ENCODE measurements at regions not wholly inside any gene's neighbourhood (a gene's known extent, or its start where the extent isn't known, plus 50 kb on each side); places are given as distances from the start of the nearest gene placed in this dataset.

DNA sequence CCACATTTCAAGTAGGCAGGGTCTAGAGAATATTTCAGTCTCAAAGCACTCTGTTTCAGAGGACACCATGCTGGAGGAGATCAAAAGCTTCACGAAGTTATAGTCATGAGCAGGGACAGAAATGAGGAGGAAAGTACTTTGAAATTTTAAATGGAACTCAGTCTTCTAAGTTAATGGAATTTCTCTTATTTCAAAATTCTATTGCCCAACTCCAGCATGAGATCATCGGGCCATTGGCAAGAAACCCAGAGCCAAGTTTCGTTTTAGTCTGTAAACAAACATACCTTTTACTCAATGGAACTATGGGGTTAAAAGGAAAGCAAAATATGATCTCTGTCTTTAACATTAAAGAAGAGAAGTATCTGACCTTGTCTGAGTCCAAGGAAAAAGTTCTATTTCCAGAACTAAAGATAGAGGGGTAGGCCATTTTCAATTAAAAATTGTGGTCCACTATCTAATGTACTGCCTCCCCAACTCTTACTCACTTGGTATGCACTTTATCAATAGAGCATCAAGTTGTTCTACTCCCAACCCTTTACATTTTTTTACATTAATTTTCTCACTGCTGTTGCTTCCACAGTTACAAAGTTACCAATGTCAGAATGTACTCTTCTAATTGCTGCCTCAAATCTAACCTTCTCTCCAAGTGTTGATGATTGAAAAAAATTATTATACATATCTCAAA lies 235.3 kb upstream of the NRSN1 start:
- Mint-ChIP-seq H3K27ac (no peak overlapping the region), H3K4me3 (no peak overlapping the region), H3K9me3 (peaks cover 0 to 8% (median 5%) of the 10 kb centered on the region in 6 donors), H3K36me3 (no peaks in the 10 kb centered on the region), H3K4me1 (no peaks in the 10 kb centered on the region), H3K27me3 (ENCODE audit: low read depth in 3 of 3) (no peaks in the 10 kb centered on the region)
- no peak for DNase-seq

DNA sequence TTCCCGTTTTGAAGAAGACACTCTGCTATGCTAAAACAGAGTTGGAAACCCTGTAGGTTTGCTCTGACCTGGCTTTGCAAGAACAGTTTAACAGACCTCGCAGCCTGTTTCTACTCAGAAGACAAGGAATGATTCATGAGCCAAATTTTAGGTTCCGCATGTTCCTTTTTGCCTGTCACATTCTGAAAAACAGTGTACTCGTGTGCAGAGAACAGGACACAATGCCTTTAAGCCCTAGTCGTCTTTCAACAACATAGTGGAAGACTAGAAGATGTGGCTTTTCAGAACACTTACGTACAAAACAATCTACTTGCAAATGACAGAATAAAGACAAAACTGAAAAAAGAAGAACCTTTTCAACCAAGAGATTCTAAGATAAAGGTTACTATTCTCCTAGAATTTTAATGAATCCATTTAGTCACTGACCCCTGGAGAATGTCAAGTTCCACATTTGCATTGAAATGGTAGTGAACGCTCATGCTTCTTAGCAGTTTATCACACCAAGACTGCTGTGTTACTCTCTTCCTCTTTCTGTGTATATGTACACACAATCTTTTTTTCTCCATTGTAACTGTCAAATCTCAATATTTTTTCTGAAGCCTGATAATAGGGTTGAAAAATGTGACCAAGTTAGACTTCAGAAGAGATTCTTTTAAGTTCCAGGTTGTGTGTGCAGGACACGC lies 220.7 kb upstream of the NRSN1 start:
- DNase-seq, result no peak
- Mint-ChIP-seq H3K36me3 (no peaks in the 10 kb centered on the region), H3K27me3 (ENCODE audit: low read depth in 3 of 3) (peaks cover 0 to 2% (median 0%) of the 10 kb centered on the region in 3 donors), H3K4me3 (no peak overlapping the region), H3K9me3 (peaks cover 6 to 17% (median 10%) of the 10 kb centered on the region in 6 donors), H3K27ac (no peak overlapping the region), H3K4me1 (no peaks in the 10 kb centered on the region)

DNA sequence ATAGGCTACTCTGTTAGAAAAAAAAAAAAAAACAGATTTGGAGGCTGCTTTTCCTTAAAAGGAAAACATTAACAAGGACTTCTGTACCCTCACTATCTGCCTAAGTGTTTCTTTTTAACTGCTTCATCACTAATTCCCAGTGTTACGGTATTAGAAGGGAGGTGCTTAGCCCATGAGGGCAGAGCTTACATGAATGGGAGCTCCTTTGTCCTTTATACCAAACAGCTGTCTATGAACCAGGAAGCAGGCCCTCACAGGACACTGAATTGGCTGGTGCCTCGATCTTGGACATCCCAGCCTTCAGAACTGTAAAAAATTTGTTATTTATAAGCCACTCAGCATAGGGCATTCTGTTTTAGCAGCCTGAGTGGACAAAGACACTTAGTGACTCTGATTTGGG lies 215.6 kb upstream of the NRSN1 start:
- no peaks in the 10 kb centered on the region for H3K36me3 Mint-ChIP-seq
- H3K4me3 Mint-ChIP-seq, result no peak overlapping the region
- DNase-seq, result no peak
- H3K9me3 Mint-ChIP-seq, result peaks cover 6 to 25% (median 6%) of the 10 kb centered on the region in 6 donors
- H3K4me1 Mint-ChIP-seq, result no peaks in the 10 kb centered on the region
- no peaks in the 10 kb centered on the region for H3K27me3 Mint-ChIP-seq (ENCODE audit: low read depth in 3 of 3)
- H3K27ac Mint-ChIP-seq, result no peak overlapping the region

DNA sequence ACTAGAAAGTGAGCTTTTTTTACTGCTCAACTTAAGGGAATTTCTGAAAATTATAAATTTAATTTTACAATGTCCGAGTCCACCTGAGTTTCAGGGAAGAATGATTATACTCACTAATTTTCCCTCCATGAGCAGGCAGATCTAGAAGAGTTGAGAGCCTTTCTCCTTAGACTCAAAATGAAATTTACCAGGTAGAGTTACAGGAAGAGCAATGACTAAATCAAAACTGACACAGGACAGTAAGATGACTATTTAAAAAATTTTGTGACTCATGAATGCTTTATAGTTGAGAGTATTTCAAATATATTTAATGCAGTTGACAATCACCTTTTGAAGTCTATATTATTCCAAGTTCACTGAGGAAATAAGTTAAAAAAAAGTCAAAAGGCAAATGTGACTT lies 198.1 kb upstream of the NRSN1 start:
- Mint-ChIP-seq H3K9me3 (peaks cover 2 to 21% (median 8%) of the 10 kb centered on the region in 6 donors), H3K27ac (no peak overlapping the region), H3K4me3 (no peak overlapping the region), H3K4me1 (no peaks in the 10 kb centered on the region), H3K27me3 (ENCODE audit: low read depth in 3 of 3) (peaks cover 0 to 3% (median 1%) of the 10 kb centered on the region in 3 donors), H3K36me3 (no peaks in the 10 kb centered on the region)
- no peak for DNase-seq

DNA sequence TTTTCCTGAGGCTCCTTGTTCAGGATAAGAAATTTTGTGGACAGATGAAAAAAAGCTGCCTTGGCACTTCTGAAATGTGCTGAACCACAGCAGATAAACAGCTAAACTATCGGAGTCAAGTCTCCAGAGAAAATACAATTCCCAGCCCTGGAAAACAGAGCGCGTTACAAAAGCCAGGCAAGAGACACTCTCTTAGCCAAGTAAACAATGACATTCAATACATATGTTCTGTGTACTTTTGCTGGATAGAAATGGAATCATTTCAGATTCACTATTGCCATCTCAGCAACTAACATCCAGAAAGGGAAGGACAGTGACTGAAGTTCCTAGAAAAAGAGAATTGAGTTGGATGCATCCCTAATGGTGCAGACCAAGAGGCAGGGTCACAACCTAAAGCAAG lies 196.8 kb upstream of the NRSN1 start:
- Mint-ChIP-seq H3K4me1 (no peaks in the 10 kb centered on the region), H3K27me3 (ENCODE audit: low read depth in 3 of 3) (peaks cover 0 to 3% (median 1%) of the 10 kb centered on the region in 3 donors), H3K9me3 (peaks cover 2 to 21% (median 10%) of the 10 kb centered on the region in 6 donors), H3K27ac (no peak overlapping the region), H3K36me3 (no peaks in the 10 kb centered on the region), H3K4me3 (no peak overlapping the region)
- DNase-seq, result no peak

DNA sequence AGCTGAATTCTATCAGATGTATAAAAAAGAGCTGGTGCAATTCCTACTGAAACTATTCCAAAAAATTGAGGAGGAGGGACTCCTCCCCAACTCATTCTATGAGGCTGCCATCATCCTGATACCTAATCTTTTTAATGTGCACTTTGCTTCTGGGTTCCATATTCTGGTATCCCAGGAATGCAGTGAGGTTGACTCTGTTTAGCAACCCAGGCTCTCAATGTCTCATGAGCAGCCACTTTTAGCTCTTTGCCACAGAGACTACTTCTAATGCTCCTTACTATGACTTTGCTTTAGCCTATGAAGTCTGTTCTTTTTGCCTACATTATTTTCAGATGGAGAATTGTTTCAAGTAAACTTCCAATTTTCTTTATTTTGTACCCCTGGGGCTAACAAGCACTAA lies 185.5 kb upstream of the NRSN1 start:
- DNase-seq, result no peak
- no peaks in the 10 kb centered on the region for H3K27me3 Mint-ChIP-seq (ENCODE audit: low read depth in 3 of 3)
- H3K9me3 Mint-ChIP-seq, result peaks cover 0 to 23% (median 5%) of the 10 kb centered on the region in 6 donors
- no peaks in the 10 kb centered on the region for H3K4me1 Mint-ChIP-seq
- H3K4me3 Mint-ChIP-seq, result no peak overlapping the region
- no peak overlapping the region for H3K27ac Mint-ChIP-seq
- no peaks in the 10 kb centered on the region for H3K36me3 Mint-ChIP-seq

DNA sequence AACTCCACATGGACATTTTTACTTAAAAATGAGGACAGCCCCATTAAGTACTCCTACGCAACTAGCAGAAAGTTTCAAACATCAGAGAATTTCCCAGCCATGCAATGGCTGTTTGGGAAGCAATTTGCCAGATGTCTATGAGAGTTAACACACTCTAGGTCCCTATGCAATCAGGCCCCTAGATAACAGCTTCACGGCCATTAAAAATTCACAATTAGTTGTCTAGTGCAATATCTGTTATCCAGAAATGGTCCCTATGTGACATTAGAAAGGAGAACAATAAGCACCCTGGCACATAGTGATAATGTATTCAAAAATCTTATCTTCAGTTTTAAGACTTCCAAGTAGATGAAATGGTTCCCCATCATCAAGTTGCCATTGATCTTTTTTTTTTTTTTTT lies 174.3 kb upstream of the NRSN1 start:
- H3K9me3 Mint-ChIP-seq, result peaks cover 2 to 9% (median 3%) of the 10 kb centered on the region in 6 donors
- no peaks in the 10 kb centered on the region for H3K4me1 Mint-ChIP-seq
- no peak for DNase-seq
- H3K27me3 Mint-ChIP-seq (ENCODE audit: low read depth in 3 of 3), result peaks cover 0 to 1% (median 0%) of the 10 kb centered on the region in 3 donors
- no peaks in the 10 kb centered on the region for H3K36me3 Mint-ChIP-seq
- H3K27ac Mint-ChIP-seq, result no peak overlapping the region
- no peak overlapping the region for H3K4me3 Mint-ChIP-seq

DNA sequence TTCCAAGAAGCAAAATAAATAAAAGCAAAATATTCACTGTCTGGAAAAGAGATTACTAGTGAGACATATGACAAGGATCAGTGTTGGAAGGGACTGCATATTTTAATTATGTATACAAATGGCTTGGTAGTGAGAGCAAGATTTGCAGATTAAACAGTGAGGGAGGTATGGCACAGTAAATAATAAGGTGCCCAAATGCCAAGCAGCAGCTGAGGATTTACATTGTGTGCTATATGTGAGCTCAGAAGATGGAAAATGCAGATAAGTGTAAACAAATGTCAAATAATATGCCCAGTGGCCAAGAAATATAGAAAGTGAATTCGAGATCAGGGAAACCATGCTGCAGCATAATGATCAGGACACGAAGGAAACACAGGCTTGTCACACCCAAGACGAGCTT lies 173.8 kb upstream of the NRSN1 start:
- no peak overlapping the region for H3K4me3 Mint-ChIP-seq
- DNase-seq, result no peak
- no peaks in the 10 kb centered on the region for H3K4me1 Mint-ChIP-seq
- no peaks in the 10 kb centered on the region for H3K36me3 Mint-ChIP-seq
- H3K9me3 Mint-ChIP-seq, result peaks cover 2 to 8% (median 3%) of the 10 kb centered on the region in 6 donors
- no peak overlapping the region for H3K27ac Mint-ChIP-seq
- peaks cover 0 to 1% (median 0%) of the 10 kb centered on the region in 3 donors for H3K27me3 Mint-ChIP-seq (ENCODE audit: low read depth in 3 of 3)

DNA sequence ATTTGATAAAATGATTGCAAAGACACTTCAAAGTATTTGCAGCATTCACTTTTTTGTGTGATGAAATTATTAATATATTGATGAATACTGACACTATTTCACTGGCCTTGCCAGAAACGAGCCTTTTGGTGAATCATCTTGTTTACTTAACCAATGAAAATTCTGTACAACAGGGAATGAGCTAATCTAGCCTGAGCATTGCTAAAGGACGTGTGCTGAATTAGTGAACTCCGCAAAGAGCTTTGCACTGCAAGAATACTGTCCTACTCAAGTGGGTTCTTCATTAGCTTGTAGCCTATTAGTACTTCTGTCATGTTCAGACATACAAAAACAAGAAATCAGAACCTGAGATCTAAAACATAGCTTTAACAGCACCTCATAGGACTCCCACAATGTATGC lies 172.0 kb upstream of the NRSN1 start:
- DNase-seq, result no peak
- no peaks in the 10 kb centered on the region for H3K36me3 Mint-ChIP-seq
- H3K4me3 Mint-ChIP-seq, result no peak overlapping the region
- H3K27ac Mint-ChIP-seq, result no peak overlapping the region
- peaks cover 2 to 5% (median 3%) of the 10 kb centered on the region in 6 donors for H3K9me3 Mint-ChIP-seq
- H3K4me1 Mint-ChIP-seq, result no peaks in the 10 kb centered on the region
- H3K27me3 Mint-ChIP-seq (ENCODE audit: low read depth in 3 of 3), result no peaks in the 10 kb centered on the region

DNA sequence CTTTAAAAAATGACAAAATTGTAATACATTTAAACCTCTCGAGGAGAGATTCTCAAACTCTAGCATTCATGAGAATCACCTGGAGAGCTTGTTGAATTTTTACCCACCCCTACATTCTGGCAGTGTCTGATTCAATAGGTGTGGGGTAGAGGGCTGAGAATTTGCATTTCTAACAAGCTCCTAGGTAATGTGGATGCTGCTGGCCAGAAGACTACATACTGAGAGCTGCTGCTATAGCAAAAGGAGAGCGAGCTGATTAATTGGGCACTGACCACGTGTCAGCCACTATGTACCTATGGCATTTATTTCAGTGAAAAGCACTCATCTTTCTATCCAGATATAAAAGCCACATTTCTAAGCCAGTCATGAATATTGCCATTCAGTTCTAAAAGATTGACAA lies 169.0 kb upstream of the NRSN1 start:
- Mint-ChIP-seq H3K4me3 (no peak overlapping the region), H3K27ac (no peak overlapping the region), H3K4me1 (no peaks in the 10 kb centered on the region), H3K36me3 (no peaks in the 10 kb centered on the region), H3K27me3 (ENCODE audit: low read depth in 3 of 3) (no peaks in the 10 kb centered on the region), H3K9me3 (peaks cover 0 to 6% (median 3%) of the 10 kb centered on the region in 6 donors)
- no peak for DNase-seq

DNA sequence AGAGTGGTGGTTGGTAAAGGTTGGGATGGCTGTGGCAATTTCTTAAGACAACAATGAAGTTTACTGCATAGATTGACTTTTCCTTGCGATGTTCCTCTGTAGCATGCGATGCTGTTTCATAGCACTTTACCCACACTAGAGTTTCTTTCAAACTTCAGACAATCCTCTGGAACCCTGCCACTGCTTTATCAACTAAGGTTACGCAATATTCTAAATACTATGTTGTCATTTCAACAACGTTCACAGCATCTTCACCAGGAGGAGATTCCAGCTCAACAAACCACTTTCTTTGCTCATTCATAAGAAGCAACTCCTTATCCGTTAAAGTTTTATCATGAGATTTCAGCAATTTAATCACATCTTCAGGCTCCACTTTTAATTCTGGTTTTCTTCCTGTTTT lies 161.2 kb upstream of the NRSN1 start:
- DNase-seq, result no peak
- Mint-ChIP-seq H3K4me1 (no peaks in the 10 kb centered on the region), H3K9me3 (peaks cover 0 to 19% (median 4%) of the 10 kb centered on the region in 6 donors), H3K36me3 (no peaks in the 10 kb centered on the region), H3K27ac (no peak overlapping the region), H3K4me3 (no peak overlapping the region), H3K27me3 (ENCODE audit: low read depth in 3 of 3) (no peaks in the 10 kb centered on the region)

DNA sequence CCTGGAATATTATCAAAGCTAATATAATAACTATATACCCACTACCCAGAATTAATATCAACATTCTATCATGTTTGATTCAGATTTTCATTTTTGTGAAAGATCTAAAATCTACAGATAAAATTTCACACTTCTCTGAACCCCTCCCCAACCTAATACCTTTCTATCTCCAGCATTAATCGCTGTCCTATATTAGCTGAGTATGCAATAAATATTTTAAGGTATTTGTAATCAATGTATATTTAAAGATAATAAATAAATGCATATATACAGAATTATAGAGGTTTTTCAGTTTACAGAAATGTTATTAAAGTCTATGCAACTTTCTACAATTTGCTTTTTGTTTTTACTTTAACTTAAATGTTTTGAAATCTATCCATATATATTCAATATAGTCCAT lies 156.7 kb upstream of the NRSN1 start:
- no peak overlapping the region for H3K4me3 Mint-ChIP-seq

DNA sequence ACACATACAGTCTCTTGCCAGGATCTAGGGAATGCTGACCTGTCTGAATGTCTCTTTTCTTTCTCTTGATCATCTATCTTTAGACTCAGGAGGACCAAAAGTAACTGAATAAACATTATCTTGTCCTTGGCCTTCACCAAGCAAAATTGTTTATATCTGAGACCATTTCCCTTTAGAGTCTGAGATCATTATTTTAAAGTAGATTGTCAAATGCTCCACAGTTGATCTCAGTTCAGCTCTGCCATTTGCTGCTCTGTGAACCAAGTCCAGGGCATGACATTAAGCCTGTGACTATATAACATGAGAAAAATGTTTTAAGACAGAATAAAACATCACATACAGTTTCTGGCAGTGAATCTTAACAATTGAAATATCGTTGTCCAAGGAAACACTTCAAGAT lies 148.3 kb upstream of the NRSN1 start:
- Mint-ChIP-seq H3K27ac (no peak overlapping the region), H3K36me3 (no peaks in the 10 kb centered on the region), H3K4me1 (no peaks in the 10 kb centered on the region), H3K4me3 (no peak overlapping the region), H3K9me3 (peaks cover 0 to 9% (median 2%) of the 10 kb centered on the region in 6 donors), H3K27me3 (ENCODE audit: low read depth in 3 of 3) (peaks cover 0 to 1% (median 0%) of the 10 kb centered on the region in 3 donors)
- DNase-seq, result no peak

More for the DNA sequence above, 156.7 kb upstream of the NRSN1 start:
- H3K36me3 Mint-ChIP-seq, result no peaks in the 10 kb centered on the region
- no peak for DNase-seq
- H3K27ac Mint-ChIP-seq, result no peak overlapping the region
- peaks cover 0 to 38% (median 6%) of the 10 kb centered on the region in 6 donors for H3K9me3 Mint-ChIP-seq
- H3K27me3 Mint-ChIP-seq (ENCODE audit: low read depth in 3 of 3), result peaks cover 0 to 4% (median 0%) of the 10 kb centered on the region in 3 donors
- H3K4me1 Mint-ChIP-seq, result no peaks in the 10 kb centered on the region

DNA sequence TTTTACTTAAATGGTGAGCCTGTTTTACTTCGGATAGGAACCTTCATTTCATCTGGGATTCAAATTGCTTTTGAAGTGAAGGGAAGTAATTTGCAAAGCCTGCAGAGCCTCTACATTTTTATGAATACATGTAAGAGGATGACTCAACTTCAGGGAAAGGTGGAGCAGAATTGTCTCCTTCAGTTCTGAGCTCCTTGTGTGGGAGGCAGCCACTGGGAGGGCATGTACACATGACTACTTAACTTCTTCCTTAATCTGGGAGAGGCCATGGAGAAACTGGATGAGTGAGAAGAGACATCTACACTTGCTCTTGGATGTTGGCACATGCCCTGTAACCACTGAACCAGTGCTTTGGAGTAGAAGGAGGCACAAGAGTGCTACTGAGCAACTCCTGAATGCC lies 145.1 kb upstream of the NRSN1 start:
- DNase-seq, result no peak
- Mint-ChIP-seq H3K27ac (no peak overlapping the region), H3K4me3 (no peak overlapping the region), H3K4me1 (no peaks in the 10 kb centered on the region), H3K27me3 (ENCODE audit: low read depth in 3 of 3) (peaks cover 0 to 1% (median 0%) of the 10 kb centered on the region in 3 donors), H3K9me3 (peaks cover 0 to 6% (median 3%) of the 10 kb centered on the region in 6 donors), H3K36me3 (no peaks in the 10 kb centered on the region)

Data from immature natural killer cell (primary cell).